ENCODE measurements at regions not wholly inside any gene's neighbourhood (a gene's known extent, or its start where the extent isn't known, plus 50 kb on each side); places are given as distances from the start of the nearest gene placed in this dataset.

DNA sequence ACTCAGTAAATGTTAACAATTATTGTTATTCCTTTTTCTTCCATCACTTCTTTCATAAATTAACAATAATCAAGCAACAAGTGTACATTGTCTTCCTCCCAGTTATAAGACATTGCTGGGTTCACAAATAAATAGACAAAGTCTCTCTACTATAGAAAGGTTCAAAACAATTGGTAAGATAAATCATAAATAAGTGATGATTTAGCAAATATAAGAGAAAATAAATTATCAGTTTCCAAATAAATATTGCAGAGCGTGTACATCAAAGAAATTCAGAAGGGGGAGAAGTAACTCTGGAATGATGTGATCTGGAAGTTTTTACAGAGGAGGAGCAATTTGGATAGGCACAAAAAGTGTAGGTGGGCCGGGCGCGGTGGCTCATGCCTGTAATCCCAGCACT lies 114.2 kb downstream of the BASP1 start:
- TF ChIP-seq CREB1 (IDR thresholded peaks at IDR 0.05; ENCODE audit: low read depth) (no peak), ZBTB7A (IDR thresholded peaks at IDR 0.05; ENCODE audit: low read depth) (no peak), FOXM1 (IDR thresholded peaks at IDR 0.05; ENCODE audit: borderline replicate concordance, low read depth) (no peak), RAD21 (IDR thresholded peaks at IDR 0.05; ENCODE audit: low read depth) (no peak), EP300 (IDR thresholded peaks at IDR 0.05; ENCODE audit: borderline replicate concordance) (no peak), YY1 (IDR thresholded peaks at IDR 0.05; ENCODE audit: low read depth) (no peak), TEAD4 (IDR thresholded peaks at IDR 0.05) (no peak)
- TF ChIP-seq, protein P1, sequence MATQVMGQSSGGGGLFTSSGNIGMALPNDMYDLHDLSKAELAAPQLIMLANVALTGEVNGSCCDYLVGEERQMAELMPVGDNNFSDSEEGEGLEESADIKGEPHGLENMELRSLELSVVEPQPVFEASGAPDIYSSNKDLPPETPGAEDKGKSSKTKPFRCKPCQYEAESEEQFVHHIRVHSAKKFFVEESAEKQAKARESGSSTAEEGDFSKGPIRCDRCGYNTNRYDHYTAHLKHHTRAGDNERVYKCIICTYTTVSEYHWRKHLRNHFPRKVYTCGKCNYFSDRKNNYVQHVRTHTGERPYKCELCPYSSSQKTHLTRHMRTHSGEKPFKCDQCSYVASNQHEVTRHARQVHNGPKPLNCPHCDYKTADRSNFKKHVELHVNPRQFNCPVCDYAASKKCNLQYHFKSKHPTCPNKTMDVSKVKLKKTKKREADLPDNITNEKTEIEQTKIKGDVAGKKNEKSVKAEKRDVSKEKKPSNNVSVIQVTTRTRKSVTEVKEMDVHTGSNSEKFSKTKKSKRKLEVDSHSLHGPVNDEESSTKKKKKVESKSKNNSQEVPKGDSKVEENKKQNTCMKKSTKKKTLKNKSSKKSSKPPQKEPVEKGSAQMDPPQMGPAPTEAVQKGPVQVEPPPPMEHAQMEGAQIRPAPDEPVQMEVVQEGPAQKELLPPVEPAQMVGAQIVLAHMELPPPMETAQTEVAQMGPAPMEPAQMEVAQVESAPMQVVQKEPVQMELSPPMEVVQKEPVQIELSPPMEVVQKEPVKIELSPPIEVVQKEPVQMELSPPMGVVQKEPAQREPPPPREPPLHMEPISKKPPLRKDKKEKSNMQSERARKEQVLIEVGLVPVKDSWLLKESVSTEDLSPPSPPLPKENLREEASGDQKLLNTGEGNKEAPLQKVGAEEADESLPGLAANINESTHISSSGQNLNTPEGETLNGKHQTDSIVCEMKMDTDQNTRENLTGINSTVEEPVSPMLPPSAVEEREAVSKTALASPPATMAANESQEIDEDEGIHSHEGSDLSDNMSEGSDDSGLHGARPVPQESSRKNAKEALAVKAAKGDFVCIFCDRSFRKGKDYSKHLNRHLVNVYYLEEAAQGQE (IDR thresholded peaks at IDR 0.05; ENCODE audit: low read depth): no peak

DNA sequence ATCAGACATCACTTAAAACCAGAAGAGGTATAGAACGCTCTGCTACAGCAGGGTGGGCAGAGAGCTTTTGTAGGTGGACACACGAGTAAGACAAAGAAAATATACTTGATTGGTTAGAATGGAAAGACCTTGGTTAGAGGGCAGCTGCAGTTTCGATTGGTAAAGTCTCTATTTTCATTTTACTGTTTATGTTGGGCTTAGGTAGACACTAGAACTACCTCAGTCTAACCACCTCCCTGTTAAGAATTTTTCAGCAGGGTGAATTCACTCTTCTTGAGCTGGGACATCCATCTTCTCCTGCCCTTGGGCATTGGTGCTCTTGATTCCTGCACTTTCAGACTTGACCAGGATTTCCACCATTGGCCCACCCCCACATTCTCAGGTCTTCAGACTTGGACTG lies 116.3 kb downstream of the BASP1 start:
- no peak for TF ChIP-seq TCF12 (IDR thresholded peaks at IDR 0.05; ENCODE audit: low read depth)
- TF ChIP-seq FOXM1 (IDR thresholded peaks at IDR 0.05; ENCODE audit: borderline replicate concordance, low read depth): no peak
- TF ChIP-seq, protein P2, sequence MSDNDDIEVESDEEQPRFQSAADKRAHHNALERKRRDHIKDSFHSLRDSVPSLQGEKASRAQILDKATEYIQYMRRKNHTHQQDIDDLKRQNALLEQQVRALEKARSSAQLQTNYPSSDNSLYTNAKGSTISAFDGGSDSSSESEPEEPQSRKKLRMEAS (IDR thresholded peaks at IDR 0.05): no peak
- TF ChIP-seq, protein P3, sequence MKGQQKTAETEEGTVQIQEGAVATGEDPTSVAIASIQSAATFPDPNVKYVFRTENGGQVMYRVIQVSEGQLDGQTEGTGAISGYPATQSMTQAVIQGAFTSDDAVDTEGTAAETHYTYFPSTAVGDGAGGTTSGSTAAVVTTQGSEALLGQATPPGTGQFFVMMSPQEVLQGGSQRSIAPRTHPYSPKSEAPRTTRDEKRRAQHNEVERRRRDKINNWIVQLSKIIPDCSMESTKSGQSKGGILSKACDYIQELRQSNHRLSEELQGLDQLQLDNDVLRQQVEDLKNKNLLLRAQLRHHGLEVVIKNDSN (IDR thresholded peaks at IDR 0.05): no peak
- no peak for TF ChIP-seq ZBTB7A (IDR thresholded peaks at IDR 0.05; ENCODE audit: low read depth)
- TF ChIP-seq, protein P1 (IDR thresholded peaks at IDR 0.05; ENCODE audit: low read depth): no peak
- TF ChIP-seq RAD21 (IDR thresholded peaks at IDR 0.05; ENCODE audit: low read depth): no peak
- TF ChIP-seq EP300 (IDR thresholded peaks at IDR 0.05; ENCODE audit: borderline replicate concordance): no peak
- TF ChIP-seq NFIC (IDR thresholded peaks at IDR 0.05): no peak
- no peak for TF ChIP-seq YY1 (IDR thresholded peaks at IDR 0.05; ENCODE audit: low read depth)
- TF ChIP-seq TAF1 (IDR thresholded peaks at IDR 0.05; ENCODE audit: low read depth): no peak
- TF ChIP-seq CEBPB (IDR thresholded peaks at IDR 0.05): no peak
- no peak for TF ChIP-seq CREB1 (IDR thresholded peaks at IDR 0.05; ENCODE audit: low read depth)

DNA sequence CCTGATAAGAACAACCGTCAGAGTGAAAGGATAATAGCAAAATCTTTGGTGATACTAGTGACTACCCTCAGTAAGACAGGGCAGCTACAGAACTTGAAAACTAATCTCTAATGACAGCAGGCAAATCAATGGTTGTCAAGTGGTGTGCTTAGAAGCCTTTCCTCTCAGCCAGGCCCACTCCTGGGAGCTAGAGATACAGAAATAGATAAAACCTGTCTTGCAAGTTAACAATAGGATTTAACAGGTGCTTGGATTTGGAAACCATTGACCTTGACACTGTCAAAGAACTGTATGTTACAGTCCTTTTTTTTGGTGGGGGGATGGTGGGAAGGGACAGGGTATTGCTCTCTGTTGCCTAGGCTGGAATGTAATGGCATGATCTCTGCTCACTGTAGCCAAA lies 118.6 kb downstream of the BASP1 start:
- TF ChIP-seq, protein P3 (IDR thresholded peaks at IDR 0.05): no peak
- TF ChIP-seq TAF1 (IDR thresholded peaks at IDR 0.05; ENCODE audit: low read depth): no peak
- no peak for TF ChIP-seq TCF12 (IDR thresholded peaks at IDR 0.05; ENCODE audit: low read depth)
- no peak for TF ChIP-seq NFIC (IDR thresholded peaks at IDR 0.05)
- TF ChIP-seq, protein P1 (IDR thresholded peaks at IDR 0.05; ENCODE audit: low read depth): no peak
- TF ChIP-seq EGR1 (IDR thresholded peaks at IDR 0.05): no peak
- no peak for TF ChIP-seq CREB1 (IDR thresholded peaks at IDR 0.05; ENCODE audit: low read depth)
- no peak for TF ChIP-seq TEAD4 (IDR thresholded peaks at IDR 0.05)
- TF ChIP-seq, protein P2 (IDR thresholded peaks at IDR 0.05): no peak
- no peak for TF ChIP-seq FOXM1 (IDR thresholded peaks at IDR 0.05; ENCODE audit: borderline replicate concordance, low read depth)
- TF ChIP-seq EP300 (IDR thresholded peaks at IDR 0.05; ENCODE audit: borderline replicate concordance): no peak
- TF ChIP-seq YY1 (IDR thresholded peaks at IDR 0.05; ENCODE audit: low read depth): no peak
- TF ChIP-seq RAD21 (IDR thresholded peaks at IDR 0.05; ENCODE audit: low read depth): no peak
- no peak for TF ChIP-seq ZBTB7A (IDR thresholded peaks at IDR 0.05; ENCODE audit: low read depth)
- TF ChIP-seq CEBPB (IDR thresholded peaks at IDR 0.05): no peak

DNA sequence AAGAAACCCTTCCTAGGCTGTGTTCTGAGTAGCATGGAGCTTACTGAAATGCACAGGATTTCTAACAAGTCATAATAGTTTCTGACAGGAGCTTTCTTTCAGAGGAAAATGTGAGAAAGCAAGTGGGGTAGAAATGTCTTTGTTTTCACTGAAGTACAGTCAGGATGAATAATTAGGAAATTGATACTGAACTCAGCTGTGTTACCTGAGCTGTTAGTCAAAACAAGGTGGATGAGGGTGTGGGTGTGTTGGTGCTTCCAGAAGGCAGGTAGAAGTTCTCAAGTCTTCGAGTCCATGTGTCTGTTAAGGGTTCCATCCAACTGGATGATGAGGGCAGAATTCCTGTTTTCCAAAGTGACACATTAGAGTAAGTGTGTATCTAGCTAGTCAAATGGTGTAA lies 122.4 kb downstream of the BASP1 start:
- TF ChIP-seq CREB1 (IDR thresholded peaks at IDR 0.05; ENCODE audit: low read depth) (no peak), TAF1 (IDR thresholded peaks at IDR 0.05; ENCODE audit: low read depth) (no peak), ZBTB7A (IDR thresholded peaks at IDR 0.05; ENCODE audit: low read depth) (no peak)

DNA sequence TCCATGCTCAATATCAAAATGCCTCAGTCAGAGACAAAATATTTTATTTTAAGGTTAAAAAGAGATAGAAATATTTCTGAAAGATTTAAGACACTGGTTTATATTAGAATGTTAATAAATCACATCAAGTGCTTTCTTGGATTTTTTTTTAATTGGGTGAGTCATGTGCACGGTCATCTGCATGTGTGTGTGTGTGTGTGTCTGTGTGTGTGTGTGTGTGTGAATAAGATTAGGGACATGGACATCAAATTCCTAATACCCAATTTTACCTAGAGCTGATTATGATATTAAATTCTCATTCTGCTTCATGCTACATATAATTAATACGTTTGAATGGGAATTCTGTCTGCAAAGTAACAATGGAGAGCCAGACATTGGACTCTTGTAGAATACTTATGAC lies 122.9 kb downstream of the BASP1 start:
- TF ChIP-seq CREB1 (IDR thresholded peaks at IDR 0.05; ENCODE audit: low read depth) (no peak), NFIC (IDR thresholded peaks at IDR 0.05) (no peak), EGR1 (IDR thresholded peaks at IDR 0.05) (no peak), TAF1 (IDR thresholded peaks at IDR 0.05; ENCODE audit: low read depth) (no peak), YY1 (IDR thresholded peaks at IDR 0.05; ENCODE audit: low read depth) (no peak), TEAD4 (IDR thresholded peaks at IDR 0.05) (no peak)
- TF ChIP-seq, protein P3 (IDR thresholded peaks at IDR 0.05): no peak
- TF ChIP-seq, protein P2 (IDR thresholded peaks at IDR 0.05): no peak

Measured in Ishikawa (cell line).